ENCODE measurements at regions not wholly inside any gene's neighbourhood (a gene's known extent, or its start where the extent isn't known, plus 50 kb on each side); places are given as distances from the start of the nearest gene placed in this dataset.

GRCh38 chr14:48970943-48971342 is 615.2 kb downstream of the RPS29 start:
- Histone ChIP-seq H3K4me1 (no peaks in the 10 kb centered on the region), H3K27ac (no peak overlapping the region)
- intact Hi-C loops (cut with DNase I): no loop called here

GRCh38 chr14:48967419-48967818 is 618.8 kb downstream of the RPS29 start:
- intact Hi-C loops (cut with DNase I): no loop called here
- H3K4me1 ChIP-seq: peaks cover 0 to 6% (median 2%) of the 10 kb centered on the region in 4 donors
- 23% methylated on average over 3 of the region's 3 CpGs for WGBS (ENCODE audit: insufficient coverage, low coverage, low lambda C conversion rate, missing lambda C conversion rate)
- H3K9me3 ChIP-seq: no peaks in the 10 kb centered on the region
- no peak overlapping the region for H3K27ac ChIP-seq
- TF ChIP-seq CTCF (IDR thresholded peaks at IDR 0.05): no peak
- no peak for TF ChIP-seq POLR2A (IDR thresholded peaks at IDR 0.05)
- H3K4me3 ChIP-seq: no peak overlapping the region
- H3K27me3 ChIP-seq: no peaks in the 10 kb centered on the region
- ATAC-seq (no peak), DNase-seq (no peak)
- no peaks in the 10 kb centered on the region for H3K36me3 ChIP-seq

More at GRCh38 chr14:48970943-48971342, 615.2 kb downstream of the RPS29 start:
- DNase-seq (no peak), ATAC-seq (peak in 1 of 4 donors; percentile 28)
- Histone ChIP-seq H3K36me3 (no peaks in the 10 kb centered on the region), H3K27me3 (no peaks in the 10 kb centered on the region), H3K4me3 (no peak overlapping the region), H3K9me3 (no peaks in the 10 kb centered on the region)
- no peak for TF ChIP-seq POLR2A (IDR thresholded peaks at IDR 0.05)
- TF ChIP-seq CTCF (IDR thresholded peaks at IDR 0.05): no peak

- Histone ChIP-seq H3K9me3 (no peaks in the 10 kb centered on the region), H3K4me3 (no peak overlapping the region), H3K4me1 (peaks cover 0 to 6% (median 2%) of the 10 kb centered on the region in 4 donors), H3K27me3 (no peaks in the 10 kb centered on the region), H3K27ac (no peak overlapping the region), H3K36me3 (no peaks in the 10 kb centered on the region)
- intact Hi-C loops (cut with DNase I): no loop called here
- DNase-seq (no peak), ATAC-seq (peak; percentile 80 to 99 (median 88))
- TF ChIP-seq POLR2A (IDR thresholded peaks at IDR 0.05) (no peak), CTCF (IDR thresholded peaks at IDR 0.05) (no peak)
- WGBS (ENCODE audit: insufficient coverage, low coverage, low lambda C conversion rate, missing lambda C conversion rate): 25% methylated on average over 2 of the region's 3 CpGs
These were observed 622.9 kb downstream of the RPS29 start for GRCh38 chr14:48963231-48963790.

- Histone ChIP-seq H3K4me1 (peaks cover 0 to 11% (median 0%) of the 10 kb centered on the region in 4 donors), H3K4me3 (no peak overlapping the region), H3K27me3 (no peaks in the 10 kb centered on the region), H3K9me3 (no peaks in the 10 kb centered on the region), H3K27ac (no peak overlapping the region), H3K36me3 (no peaks in the 10 kb centered on the region)
- TF ChIP-seq CTCF (IDR thresholded peaks at IDR 0.05): no peak
- no peak for TF ChIP-seq POLR2A (IDR thresholded peaks at IDR 0.05)
- intact Hi-C loops (cut with DNase I): no loop called here
- ATAC-seq (no peak), DNase-seq (no peak)
- no CpG with 5 or more reads among the region's 5 CpGs for WGBS (ENCODE audit: insufficient coverage, low coverage, low lambda C conversion rate, missing lambda C conversion rate)
These were observed 628.7 kb downstream of the RPS29 start for GRCh38 chr14:48957486-48957885.

GRCh38 chr14:48955857-48956256 is 630.3 kb downstream of the RPS29 start:
- peaks cover 0 to 11% (median 0%) of the 10 kb centered on the region in 4 donors for H3K4me1 ChIP-seq
- no peak for DNase-seq
- H3K27me3 ChIP-seq: no peaks in the 10 kb centered on the region
- intact Hi-C loops (cut with DNase I): no loop called here
- H3K4me3 ChIP-seq: no peak overlapping the region
- TF ChIP-seq POLR2A (IDR thresholded peaks at IDR 0.05) (no peak), CTCF (IDR thresholded peaks at IDR 0.05) (no peak)
- no peak overlapping the region for H3K27ac ChIP-seq
- 45% methylated on average over 1 of the region's 1 CpG for WGBS (ENCODE audit: insufficient coverage, low coverage, low lambda C conversion rate, missing lambda C conversion rate)
- H3K9me3 ChIP-seq: no peaks in the 10 kb centered on the region
- no peaks in the 10 kb centered on the region for H3K36me3 ChIP-seq
- ATAC-seq: peak; percentile 65 to 90 (median 82)
